GM06990 (cell line): ENCODE measurements at regions not wholly inside any gene's neighbourhood (a gene's known extent, or its start where the extent isn't known, plus 50 kb on each side); places are given as distances from the start of the nearest gene placed in this dataset.

Experiments used
- DNase-seq: peaks from one replicate; pipeline ENCODE4 v3.0.0-alpha.2; 2011; ENCODE audit not compliant: insufficient read length; ENCODE audit errors: extremely low read depth
- H3K27me3 ChIP-seq: replicated peaks from 2 replicates; pipeline ENCODE4 v1.6.0; 2011; ENCODE audit warnings: low read length; ENCODE audit not compliant: control insufficient read depth, insufficient read depth
- H3K36me3 ChIP-seq: 2 replicates; pipeline ENCODE4 v1.5.1; 2011; ENCODE audit warnings: low read length; ENCODE audit not compliant: control insufficient read depth, insufficient read depth
- H3K4me3 ChIP-seq: replicated peaks from 2 replicates; pipeline ENCODE4 v1.5.1; 2011; ENCODE audit warnings: low read depth, mild to moderate bottlenecking, control low read depth, low read length
- CTCF ChIP-seq: IDR thresholded peaks from 2 replicates; pipeline ENCODE4 v1.5.1; 2011; ENCODE audit warnings: low read length, control low read depth, mild to moderate bottlenecking, inconsistent platforms; ENCODE audit not compliant: insufficient read depth, poor library complexity, severe bottlenecking

- no peak for TF ChIP-seq CTCF
- H3K27me3 ChIP-seq = no peaks in the 10 kb centered on the region
- DNase-seq = no peak
- no peak overlapping the region for H3K4me3 ChIP-seq
- no peaks in the 10 kb centered on the region for H3K36me3 ChIP-seq
These were observed 426.3 kb upstream of the FAM241A start for GRCh38 chr4:111718763-111719559.

GRCh38 chr4:111720866-111721265 is 424.4 kb upstream of the FAM241A start:
- H3K4me3 ChIP-seq = no peak overlapping the region
- DNase-seq = no peak
- no peaks in the 10 kb centered on the region for H3K36me3 ChIP-seq
- H3K27me3 ChIP-seq = no peaks in the 10 kb centered on the region
- no peak for TF ChIP-seq CTCF

GRCh38 chr4:111722213-111722720 is 423.0 kb upstream of the FAM241A start:
- H3K27me3 ChIP-seq = no peaks in the 10 kb centered on the region
- no peak for DNase-seq
- H3K4me3 ChIP-seq = no peak overlapping the region
- no peaks in the 10 kb centered on the region for H3K36me3 ChIP-seq
- TF ChIP-seq CTCF = no peak

- TF ChIP-seq CTCF = no peak
These were observed 408.7 kb upstream of the FAM241A start for GRCh38 chr4:111736516-111736915.

DNA sequence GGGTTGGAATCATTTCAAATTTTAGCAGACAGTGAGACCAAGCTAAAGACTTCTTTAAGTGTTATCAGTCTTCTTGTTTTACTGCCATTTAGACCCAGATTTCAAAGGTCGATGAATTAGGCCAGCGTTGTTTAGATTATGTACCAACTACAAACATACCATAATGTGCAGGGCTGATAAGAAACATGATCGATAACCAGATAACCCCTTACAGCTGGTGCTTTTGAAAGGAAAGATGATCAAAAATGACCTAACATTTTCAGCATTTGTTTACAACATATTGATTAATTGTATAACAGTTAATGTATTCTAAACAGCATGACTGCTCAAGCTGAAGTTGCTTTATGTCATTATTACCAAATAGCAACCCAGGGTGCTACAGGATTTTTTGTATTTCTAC is 400.4 kb upstream of the FAM241A start:
- Histone ChIP-seq H3K36me3 (no peaks in the 10 kb centered on the region), H3K27me3 (no peaks in the 10 kb centered on the region), H3K4me3 (no peak overlapping the region)
- TF ChIP-seq CTCF = no peak
- DNase-seq = no peak

More at GRCh38 chr4:111736516-111736915, 408.7 kb upstream of the FAM241A start:
- Histone ChIP-seq H3K36me3 (no peaks in the 10 kb centered on the region), H3K27me3 (no peaks in the 10 kb centered on the region), H3K4me3 (no peak overlapping the region)
- no peak for DNase-seq

DNA sequence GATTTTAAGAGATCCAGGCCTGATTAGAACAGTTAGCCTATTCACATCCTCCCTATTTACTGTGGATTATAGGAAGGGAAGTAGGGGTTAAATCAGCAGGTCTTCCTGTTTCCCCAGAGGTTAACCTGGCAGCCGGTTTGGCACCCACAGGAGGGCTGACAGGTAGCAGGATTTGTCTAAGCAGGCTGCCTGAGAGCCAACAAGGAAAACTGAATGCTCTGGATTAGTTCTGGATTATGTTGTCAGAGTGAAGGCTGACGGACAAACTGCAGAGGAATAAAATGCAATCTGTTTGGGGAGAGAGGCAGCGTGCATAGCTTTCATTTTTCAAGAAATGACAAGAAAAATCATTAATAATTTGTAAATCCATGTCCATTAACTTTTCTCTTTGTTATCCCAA is 397.1 kb upstream of the FAM241A start:
- Histone ChIP-seq H3K36me3 (no peaks in the 10 kb centered on the region), H3K27me3 (no peaks in the 10 kb centered on the region), H3K4me3 (no peak overlapping the region)
- DNase-seq = no peak
- no peak for TF ChIP-seq CTCF
